AG04450 (cell line): ENCODE measurements at regions not wholly inside any gene's neighbourhood (a gene's known extent, or its start where the extent isn't known, plus 50 kb on each side); places are given as distances from the start of the nearest gene placed in this dataset.
A peak's percentile ranks its signal among the peaks of the same experiment; 100 is the strongest.
"Not testable (repeated sequence)": the region's sequence is repeated elsewhere in the genome, so short reads cannot be mapped to it uniquely, and the experiment has no call there.

Experiments used
- CTCF ChIA-PET: fragments of 300-600, 350-600 bp; formaldehyde crosslinking; extraction: SDS; loops from one replicate; lab custom pipeline; 2022; ENCODE audit warnings: antibody characterized with exemption, inconsistent platforms; lab: Charles Lee
- POLR2A ChIA-PET: fragments of 350-600 bp; formaldehyde crosslinking; extraction: SDS; loops from one replicate; lab custom pipeline; 2021; ENCODE audit warnings: antibody characterized with exemption, inconsistent platforms; lab: Yijun Ruan, JAX
- DNase-seq: peaks from one replicate; pipeline ENCODE4 v3.0.0-alpha.2; 2011; ENCODE audit warnings: low read depth, low spot score
- H3K27ac ChIP-seq: one replicate; pipeline ENCODE4 v1.5.1; 2012; ENCODE audit warnings: low read depth, low read length, control low read depth
- H3K27me3 ChIP-seq: one replicate; pipeline ENCODE4 v1.6.0; 2012; ENCODE audit warnings: low read length; ENCODE audit not compliant: control insufficient read depth, insufficient read depth
- H3K4me3 ChIP-seq: 2 replicates; pipeline ENCODE4 v1.5.1; 2011; ENCODE audit warnings: mild to moderate bottlenecking, low read depth, low read length, control low read depth
- H3K9me3 ChIP-seq: 2 replicates; pipeline ENCODE4 v1.5.1; 2012; ENCODE audit warnings: low read length; ENCODE audit not compliant: control insufficient read depth, insufficient read depth
- CTCF ChIP-seq: IDR thresholded peaks from 2 replicates; pipeline ENCODE4 v1.5.1; 2011; ENCODE audit warnings: low read depth, low read length, control low read depth, inconsistent platforms

DNA sequence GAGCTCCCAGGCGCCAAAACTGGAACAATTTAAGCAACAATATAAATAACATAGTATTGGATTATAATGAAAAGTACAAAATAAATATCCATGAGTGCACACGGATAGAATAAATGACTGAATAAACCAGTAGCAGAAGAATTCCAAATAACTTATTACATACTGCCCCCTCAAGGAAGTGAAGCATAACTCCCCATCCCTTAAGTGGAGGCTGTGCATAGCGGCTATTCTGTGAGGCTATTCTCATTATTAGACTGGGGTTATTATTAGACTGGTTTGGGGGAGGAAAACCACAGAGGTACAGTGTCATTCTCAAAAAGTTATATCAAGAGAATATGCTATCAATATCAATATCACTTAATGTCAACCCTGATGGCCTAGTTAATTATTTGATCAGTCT lies 94.4 kb upstream of the SIRPA start:
- CTCF ChIA-PET = interaction anchor here (0.7 to 10.5 kb wide), 13 partner anchors 10 to 372 kb away, joined by 3 to 116 read pairs (median 4); no protein-coding TSS in a partner anchor
- no peak for DNase-seq
- Histone ChIP-seq H3K27me3 (no peaks in the 10 kb centered on the region), H3K9me3 (no peaks in the 10 kb centered on the region), H3K4me3 (no peak overlapping the region), H3K27ac (no peak overlapping the region)
- POLR2A ChIA-PET = no interaction called here
- TF ChIP-seq CTCF = peak; percentile 66

GRCh38 chr20:1800180-1800579 lies 95.0 kb upstream of the SIRPA start:
- no peak for DNase-seq
- Histone ChIP-seq H3K9me3 (no peaks in the 10 kb centered on the region), H3K4me3 (no peak overlapping the region), H3K27me3 (no peaks in the 10 kb centered on the region), H3K27ac (no peak overlapping the region)
- CTCF ChIA-PET = interaction anchor here (0.7 to 10.5 kb wide), 14 partner anchors 8 to 373 kb away, joined by 3 to 116 read pairs (median 4); no protein-coding TSS in a partner anchor
- POLR2A ChIA-PET = interaction anchor here (0.9 kb wide), 1 partner anchor 23 kb away, joined by 4 read pairs; no protein-coding TSS in a partner anchor
- TF ChIP-seq CTCF = no peak

GRCh38 chr20:1799746-1800145 lies 95.5 kb upstream of the SIRPA start:
- POLR2A ChIA-PET = interaction anchor here (0.9 kb wide), 1 partner anchor 22 kb away, joined by 4 read pairs; no protein-coding TSS in a partner anchor
- not testable (repeated sequence) for H3K27ac ChIP-seq, H3K4me3 ChIP-seq, H3K27me3 ChIP-seq, H3K9me3 ChIP-seq, DNase-seq
- CTCF ChIA-PET = interaction anchor here (0.7 to 10.5 kb wide), 13 partner anchors 9 to 562 kb away, joined by 3 to 116 read pairs (median 5); no protein-coding TSS in a partner anchor

GRCh38 chr20:1798982-1799381 lies 96.2 kb upstream of the SIRPA start:
- POLR2A ChIA-PET = no interaction called here
- no peak overlapping the region for H3K4me3 ChIP-seq
- TF ChIP-seq CTCF = no peak
- H3K27me3 ChIP-seq = no peaks in the 10 kb centered on the region
- no peaks in the 10 kb centered on the region for H3K9me3 ChIP-seq
- CTCF ChIA-PET = interaction anchor here (1.2 to 10.5 kb wide), 3 partner anchors 22 to 35 kb away, joined by 4 to 116 read pairs (median 17); no protein-coding TSS in a partner anchor
- H3K27ac ChIP-seq = no peak overlapping the region
- DNase-seq = no peak

DNA sequence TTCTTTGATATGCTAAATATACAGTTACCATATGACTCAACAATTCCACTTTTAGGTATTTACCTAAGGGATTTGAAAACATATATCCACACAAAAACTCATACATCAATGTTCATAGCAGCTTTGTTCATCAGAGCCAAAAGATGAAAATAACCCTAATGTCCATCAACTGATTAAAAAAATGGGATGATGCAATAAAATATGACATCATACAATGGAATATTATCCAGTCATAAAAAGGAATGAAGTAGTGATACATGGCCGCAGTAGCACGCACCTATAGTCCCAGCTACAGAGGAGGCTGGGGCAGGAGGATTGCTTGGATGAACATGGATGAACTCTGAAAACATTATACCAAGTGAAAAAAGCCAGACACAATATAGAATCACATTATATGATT lies 101.4 kb upstream of the SIRPA start:
- Histone ChIP-seq H3K27me3 (peaks cover 17% of the 10 kb centered on the region), H3K27ac (no peak overlapping the region), H3K9me3 (no peaks in the 10 kb centered on the region), H3K4me3 (no peak overlapping the region)
- no peak for TF ChIP-seq CTCF
- no peak for DNase-seq
- ChIA-PET CTCF (interaction anchor here (1.1 to 4.3 kb wide), 3 partner anchors 8 to 106 kb away, joined by 4 to 46 read pairs (median 4); no protein-coding TSS in a partner anchor), POLR2A (no interaction called here)
